ENCODE measurements at regions not wholly inside any gene's neighbourhood (a gene's known extent, or its start where the extent isn't known, plus 50 kb on each side); places are given as distances from the start of the nearest gene placed in this dataset.

GRCh38 chr15:97177151-97177577 is 783.3 kb upstream of the ARRDC4 start:
- no peaks in the 10 kb centered on the region for H3K36me3 ChIP-seq (ENCODE audit: control insufficient read depth in 2 of 2, insufficient read depth in 1 of 2, low read length in 2 of 2)
- peak; percentile 1; the same call in 1 of the 2 replicates for TF ChIP-seq TRIM28 (IDR thresholded peaks at IDR 0.05; ENCODE audit: borderline replicate concordance, low read length)
- no peak for TF ChIP-seq ZNF37A (tag by site-specific recombination; IDR thresholded peaks at IDR 0.05)
- ChIA-PET POLR2A (no interaction called here), CTCF (no interaction called here)
- no peak overlapping the region for H3K27ac ChIP-seq (ENCODE audit: extremely low read depth, low read depth, low read length)
- no peaks in the 10 kb centered on the region for H3K9me3 ChIP-seq (ENCODE audit: control insufficient read depth, insufficient read depth, low read depth, low read length)
- no peak overlapping the region for H3K4me3 ChIP-seq (ENCODE audit: low read depth, low read length)
- no peaks in the 10 kb centered on the region for H3K4me1 ChIP-seq (ENCODE audit: control insufficient read depth, insufficient read depth, low read length)

- no peaks in the 10 kb centered on the region for H3K4me1 ChIP-seq (ENCODE audit: control insufficient read depth, insufficient read depth, low read length)
- ChIA-PET CTCF (no interaction called here), POLR2A (no interaction called here)
- H3K9me3 ChIP-seq (ENCODE audit: control insufficient read depth, insufficient read depth, low read depth, low read length) = no peaks in the 10 kb centered on the region
- no peaks in the 10 kb centered on the region for H3K36me3 ChIP-seq (ENCODE audit: control insufficient read depth in 2 of 2, insufficient read depth in 1 of 2, low read length in 2 of 2)
- H3K4me3 ChIP-seq (ENCODE audit: low read depth, low read length) = no peak overlapping the region
- TF ChIP-seq ZBTB6 (tag by site-specific recombination; IDR thresholded peaks at IDR 0.05) (no peak), ZNF658 (tag by site-specific recombination; IDR thresholded peaks at IDR 0.05) (no peak), ZSCAN5A (tag by site-specific recombination; IDR thresholded peaks at IDR 0.05) (no peak), ZNF266 (tag by site-specific recombination; IDR thresholded peaks at IDR 0.05; ENCODE audit: low read depth) (no peak), ZNF391 (tag by site-specific recombination; IDR thresholded peaks at IDR 0.05; ENCODE audit: borderline replicate concordance, low read depth) (no peak), ZNF423 (tag by site-specific recombination; IDR thresholded peaks at IDR 0.05) (no peak), ZNF677 (tag by site-specific recombination; IDR thresholded peaks at IDR 0.05) (no peak), KLF16 (tag by site-specific recombination; IDR thresholded peaks at IDR 0.05) (no peak), ZBTB11 (tag by site-specific recombination; conservative IDR thresholded peaks at IDR 0.05; ENCODE audit: low read depth) (no peak), ZNF121 (tag by site-specific recombination; IDR thresholded peaks at IDR 0.05) (no peak), ZNF23 (tag by site-specific recombination; IDR thresholded peaks at IDR 0.05; ENCODE audit: borderline replicate concordance) (no peak), ZNF146 (tag by site-specific recombination; IDR thresholded peaks at IDR 0.05) (no peak), ZNF394 (tag by site-specific recombination; IDR thresholded peaks at IDR 0.05; ENCODE audit: borderline replicate concordance) (no peak), ZNF214 (tag by site-specific recombination; IDR thresholded peaks at IDR 0.05; ENCODE audit: borderline replicate concordance) (no peak), ZNF248 (tag by site-specific recombination; IDR thresholded peaks at IDR 0.05) (no peak), ZNF155 (tag by site-specific recombination; IDR thresholded peaks at IDR 0.05) (no peak), ZNF19 (tag by site-specific recombination; IDR thresholded peaks at IDR 0.05; ENCODE audit: low read depth) (no peak), AEBP2 (tag by site-specific recombination; IDR thresholded peaks at IDR 0.05; ENCODE audit: borderline replicate concordance) (no peak), ZSCAN30 (tag by site-specific recombination; IDR thresholded peaks at IDR 0.05) (no peak), ZBTB26 (tag by site-specific recombination; optimal IDR thresholded peaks at IDR 0.05) (no peak)
- no peak overlapping the region for H3K27ac ChIP-seq (ENCODE audit: extremely low read depth, low read depth, low read length)
Measured at GRCh38 chr15:97182581-97182980, 777.9 kb upstream of the ARRDC4 start.

Data from HEK293 (cell line).